Thyroid gland (tissue), 4 donors: ENCODE measurements at regions not wholly inside any gene's neighbourhood (a gene's known extent, or its start where the extent isn't known, plus 50 kb on each side); places are given as distances from the start of the nearest gene placed in this dataset.

Experiments
- POLR2A ChIP-seq, 2 donors: fragments of 450-650 bp; IDR thresholded peaks; one replicate each; pipeline ENCODE4 v1.6.1; 2017; ENCODE audit warnings: antibody characterized with exemption in 2 of 2, mild to moderate bottlenecking in 2 of 2, moderate library complexity in 1 of 2
- TF ChIP-seq, protein P1 (sequence below), 6 experiments: fragments of 200-600 bp in 3 of 6; fragments of 450-650 bp in 3 of 6; sonication (generic) in 3 of 6; IDR thresholded peaks; one replicate each; pipeline ENCODE4 v1.5.1; 2016 to 2019; ENCODE audit warnings: antibody characterized with exemption in 6 of 6, mild to moderate bottlenecking in 2 of 6, inconsistent platforms in 1 of 6, moderate library complexity in 1 of 6

DNA sequence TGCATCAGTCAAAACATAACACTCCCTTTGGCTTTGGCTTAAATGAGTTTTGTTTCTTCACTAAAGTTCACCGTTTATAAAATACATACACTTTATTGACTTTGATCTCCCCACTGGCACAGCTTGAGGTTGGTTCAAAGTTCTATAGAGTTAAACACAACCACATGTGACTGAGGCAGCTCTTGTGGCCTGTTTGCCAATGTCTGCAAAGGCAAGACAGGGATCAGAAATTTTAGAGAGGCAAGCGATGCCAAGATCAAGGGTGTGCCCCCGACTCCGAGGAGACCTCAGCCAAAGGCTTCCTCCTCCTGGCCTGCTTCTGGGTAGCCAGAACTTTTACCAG lies 129.8 kb upstream of the JCAD start:
- no peak for TF ChIP-seq POLR2A (IDR thresholded peaks at IDR 0.05)
- TF ChIP-seq, protein P1, sequence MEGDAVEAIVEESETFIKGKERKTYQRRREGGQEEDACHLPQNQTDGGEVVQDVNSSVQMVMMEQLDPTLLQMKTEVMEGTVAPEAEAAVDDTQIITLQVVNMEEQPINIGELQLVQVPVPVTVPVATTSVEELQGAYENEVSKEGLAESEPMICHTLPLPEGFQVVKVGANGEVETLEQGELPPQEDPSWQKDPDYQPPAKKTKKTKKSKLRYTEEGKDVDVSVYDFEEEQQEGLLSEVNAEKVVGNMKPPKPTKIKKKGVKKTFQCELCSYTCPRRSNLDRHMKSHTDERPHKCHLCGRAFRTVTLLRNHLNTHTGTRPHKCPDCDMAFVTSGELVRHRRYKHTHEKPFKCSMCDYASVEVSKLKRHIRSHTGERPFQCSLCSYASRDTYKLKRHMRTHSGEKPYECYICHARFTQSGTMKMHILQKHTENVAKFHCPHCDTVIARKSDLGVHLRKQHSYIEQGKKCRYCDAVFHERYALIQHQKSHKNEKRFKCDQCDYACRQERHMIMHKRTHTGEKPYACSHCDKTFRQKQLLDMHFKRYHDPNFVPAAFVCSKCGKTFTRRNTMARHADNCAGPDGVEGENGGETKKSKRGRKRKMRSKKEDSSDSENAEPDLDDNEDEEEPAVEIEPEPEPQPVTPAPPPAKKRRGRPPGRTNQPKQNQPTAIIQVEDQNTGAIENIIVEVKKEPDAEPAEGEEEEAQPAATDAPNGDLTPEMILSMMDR (IDR thresholded peaks at IDR 0.05) = no peak
